ENCODE measurements at regions not wholly inside any gene's neighbourhood (a gene's known extent, or its start where the extent isn't known, plus 50 kb on each side); places are given as distances from the start of the nearest gene placed in this dataset.

DNA sequence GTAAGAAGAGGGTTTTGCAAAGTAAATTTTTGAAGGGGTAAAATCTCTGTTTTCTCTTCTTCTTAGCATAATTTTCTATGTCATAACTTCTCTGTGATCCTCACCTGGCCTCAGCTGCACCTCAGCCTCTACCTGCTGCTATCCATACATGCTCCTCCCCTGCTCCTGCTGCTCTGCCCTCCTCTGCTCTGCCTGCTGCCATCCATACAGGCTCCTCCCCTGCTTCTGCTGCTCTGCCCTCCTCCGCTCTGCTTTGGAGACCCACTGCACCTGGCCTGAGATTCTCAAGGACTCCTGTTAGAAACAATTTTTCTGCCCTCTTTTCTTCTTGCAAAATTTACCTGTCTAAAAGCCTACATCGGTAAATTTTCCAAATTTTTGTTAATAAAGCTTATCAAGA lies 388.6 kb upstream of the PITX2 start:
- TF ChIP-seq MYC (IDR thresholded peaks at IDR 0.05; ENCODE audit: low read depth, low read length), result no peak
- TF ChIP-seq EZH2 (IDR thresholded peaks at IDR 0.05; ENCODE audit: borderline replicate concordance, low read depth, low read length, severe bottlenecking), result no peak
- TF ChIP-seq FOS (IDR thresholded peaks at IDR 0.05; ENCODE audit: borderline replicate concordance, insufficient read depth, low read length), result no peak
- no peak for TF ChIP-seq POLR2A (IDR thresholded peaks at IDR 0.05; ENCODE audit: low read depth, low read length)
- TF ChIP-seq, protein P1, sequence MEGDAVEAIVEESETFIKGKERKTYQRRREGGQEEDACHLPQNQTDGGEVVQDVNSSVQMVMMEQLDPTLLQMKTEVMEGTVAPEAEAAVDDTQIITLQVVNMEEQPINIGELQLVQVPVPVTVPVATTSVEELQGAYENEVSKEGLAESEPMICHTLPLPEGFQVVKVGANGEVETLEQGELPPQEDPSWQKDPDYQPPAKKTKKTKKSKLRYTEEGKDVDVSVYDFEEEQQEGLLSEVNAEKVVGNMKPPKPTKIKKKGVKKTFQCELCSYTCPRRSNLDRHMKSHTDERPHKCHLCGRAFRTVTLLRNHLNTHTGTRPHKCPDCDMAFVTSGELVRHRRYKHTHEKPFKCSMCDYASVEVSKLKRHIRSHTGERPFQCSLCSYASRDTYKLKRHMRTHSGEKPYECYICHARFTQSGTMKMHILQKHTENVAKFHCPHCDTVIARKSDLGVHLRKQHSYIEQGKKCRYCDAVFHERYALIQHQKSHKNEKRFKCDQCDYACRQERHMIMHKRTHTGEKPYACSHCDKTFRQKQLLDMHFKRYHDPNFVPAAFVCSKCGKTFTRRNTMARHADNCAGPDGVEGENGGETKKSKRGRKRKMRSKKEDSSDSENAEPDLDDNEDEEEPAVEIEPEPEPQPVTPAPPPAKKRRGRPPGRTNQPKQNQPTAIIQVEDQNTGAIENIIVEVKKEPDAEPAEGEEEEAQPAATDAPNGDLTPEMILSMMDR (IDR thresholded peaks at IDR 0.05; ENCODE audit: extremely low read depth in 1 of 2, insufficient read depth in 1 of 2, low read depth in 1 of 2, low read length in 2 of 2), result no peak
- no peak for TF ChIP-seq GATA2 (IDR thresholded peaks at IDR 0.05; ENCODE audit: insufficient read depth, insufficient read length, low read depth, low read length)
- no peak overlapping the region for H3K27ac ChIP-seq (ENCODE audit: insufficient read depth, low read depth, low read length)
- FAIRE-seq, result no peak
- POLR2A ChIA-PET, result no interaction called here
- no peak for DNase-seq (ENCODE audit: low read depth, low spot score)
- H3K9me1 ChIP-seq (replicated peaks; ENCODE audit: control insufficient read depth, extremely low read depth, insufficient read depth, low read length), result no peaks in the 10 kb centered on the region
- no peak overlapping the region for H2AFZ ChIP-seq (ENCODE audit: low read depth, low read length)
- no peak overlapping the region for H3K9ac ChIP-seq (replicated peaks; ENCODE audit: extremely low read depth, insufficient read depth, low read length)
- dilution Hi-C loops (cut with MboI; ENCODE audit: extremely low pct_ligation_motif_present, low sequenced_read_pairs), result no loop called here
- no peaks in the 10 kb centered on the region for H3K79me2 ChIP-seq (ENCODE audit: control insufficient read depth, insufficient read depth, low read length)
- H3K9me3 ChIP-seq (replicated peaks; ENCODE audit: control insufficient read depth, insufficient read depth, low read length), result no peaks in the 10 kb centered on the region
- no peaks in the 10 kb centered on the region for H3K27me3 ChIP-seq (ENCODE audit: control insufficient read depth in 2 of 2, insufficient read depth in 2 of 2, low read length in 2 of 2)
- no TSS peak for BruUV-seq (replicated peaks)
- H3K4me1 ChIP-seq (ENCODE audit: control insufficient read depth, extremely low read depth, insufficient read depth, low read length), result no peaks in the 10 kb centered on the region
- no peak overlapping the region for H3K4me3 ChIP-seq (replicated peaks in 1 of 3; ENCODE audit: insufficient read depth in 1 of 3, low read depth in 1 of 3, low read length in 3 of 3)
- intact Hi-C loops (cut with micrococcal nuclease), result no loop called here
- CTCF ChIA-PET, result no interaction called here
- H3K4me2 ChIP-seq (ENCODE audit: insufficient read depth, low read length), result no peak overlapping the region
- H4K20me1 ChIP-seq (replicated peaks; ENCODE audit: control insufficient read depth, extremely low read depth, insufficient read depth, low read length), result no peaks in the 10 kb centered on the region
- no peaks in the 10 kb centered on the region for H3K36me3 ChIP-seq (ENCODE audit: control insufficient read depth in 2 of 2, extremely low read depth in 1 of 2, insufficient read depth in 2 of 2, low read length in 2 of 2)

DNA sequence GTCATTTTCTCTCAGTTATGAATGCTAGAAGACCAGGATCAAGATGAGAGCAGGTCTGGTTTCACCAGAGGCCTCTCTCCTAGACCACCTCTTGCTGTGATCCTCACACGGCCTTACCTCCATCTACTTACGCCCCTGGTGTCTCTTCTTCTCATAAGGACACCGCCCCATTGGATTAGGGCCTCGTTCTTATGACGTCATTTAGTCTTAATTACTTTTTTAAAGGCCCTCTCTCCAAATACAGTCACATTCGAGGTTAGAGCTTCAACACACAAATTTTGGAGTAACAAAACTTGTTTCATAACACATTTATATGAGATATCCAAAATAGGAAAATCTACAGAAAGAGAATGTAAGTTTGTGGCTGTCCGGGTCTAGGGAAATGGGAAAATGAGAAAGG lies 391.0 kb upstream of the PITX2 start:
- H3K79me2 ChIP-seq (ENCODE audit: control insufficient read depth, insufficient read depth, low read length), result no peaks in the 10 kb centered on the region
- intact Hi-C loops (cut with micrococcal nuclease) (no loop called here), dilution Hi-C loops (cut with MboI; ENCODE audit: extremely low pct_ligation_motif_present, low sequenced_read_pairs) (no loop called here)
- no peaks in the 10 kb centered on the region for H3K36me3 ChIP-seq (ENCODE audit: control insufficient read depth in 2 of 2, extremely low read depth in 1 of 2, insufficient read depth in 2 of 2, low read length in 2 of 2)
- ChIA-PET CTCF (no interaction called here), POLR2A (no interaction called here)
- no peak overlapping the region for H3K4me3 ChIP-seq (replicated peaks in 1 of 3; ENCODE audit: insufficient read depth in 1 of 3, low read depth in 1 of 3, low read length in 3 of 3)
- BruUV-seq (replicated peaks), result no TSS peak
- H4K20me1 ChIP-seq (replicated peaks; ENCODE audit: control insufficient read depth, extremely low read depth, insufficient read depth, low read length), result no peaks in the 10 kb centered on the region
- H3K27ac ChIP-seq (ENCODE audit: insufficient read depth, low read depth, low read length), result no peak overlapping the region
- H3K4me2 ChIP-seq (ENCODE audit: insufficient read depth, low read length), result no peak overlapping the region
- no peak overlapping the region for H3K9ac ChIP-seq (replicated peaks; ENCODE audit: extremely low read depth, insufficient read depth, low read length)
- no peaks in the 10 kb centered on the region for H3K4me1 ChIP-seq (ENCODE audit: control insufficient read depth, extremely low read depth, insufficient read depth, low read length)
- FAIRE-seq (no peak), DNase-seq (ENCODE audit: low read depth, low spot score) (no peak)
- no peak overlapping the region for H2AFZ ChIP-seq (ENCODE audit: low read depth, low read length)
- no peaks in the 10 kb centered on the region for H3K9me3 ChIP-seq (replicated peaks; ENCODE audit: control insufficient read depth, insufficient read depth, low read length)
- no peaks in the 10 kb centered on the region for H3K27me3 ChIP-seq (ENCODE audit: control insufficient read depth in 2 of 2, insufficient read depth in 2 of 2, low read length in 2 of 2)
- TF ChIP-seq GATA2 (IDR thresholded peaks at IDR 0.05; ENCODE audit: insufficient read depth, insufficient read length, low read depth, low read length) (no peak), EZH2 (IDR thresholded peaks at IDR 0.05; ENCODE audit: borderline replicate concordance, low read depth, low read length, severe bottlenecking) (no peak), POLR2A (IDR thresholded peaks at IDR 0.05; ENCODE audit: low read depth, low read length) (no peak), POLR2AphosphoS5 (IDR thresholded peaks at IDR 0.05; ENCODE audit: insufficient read depth, low read depth, low read length) (no peak), FOS (IDR thresholded peaks at IDR 0.05; ENCODE audit: borderline replicate concordance, insufficient read depth, low read length) (no peak), JUN (IDR thresholded peaks at IDR 0.05; ENCODE audit: borderline replicate concordance, insufficient read depth, insufficient read length, low read depth) (no peak), MYC (IDR thresholded peaks at IDR 0.05; ENCODE audit: low read depth, low read length) (no peak)
- TF ChIP-seq, protein P1 (IDR thresholded peaks at IDR 0.05; ENCODE audit: extremely low read depth in 1 of 2, insufficient read depth in 1 of 2, low read depth in 1 of 2, low read length in 2 of 2), result no peak
- no peaks in the 10 kb centered on the region for H3K9me1 ChIP-seq (replicated peaks; ENCODE audit: control insufficient read depth, extremely low read depth, insufficient read depth, low read length)

Measured in endothelial cell of umbilical vein (primary cell).